ENCODE measurements at regions not wholly inside any gene's neighbourhood (a gene's known extent, or its start where the extent isn't known, plus 50 kb on each side); places are given as distances from the start of the nearest gene placed in this dataset.

DNA sequence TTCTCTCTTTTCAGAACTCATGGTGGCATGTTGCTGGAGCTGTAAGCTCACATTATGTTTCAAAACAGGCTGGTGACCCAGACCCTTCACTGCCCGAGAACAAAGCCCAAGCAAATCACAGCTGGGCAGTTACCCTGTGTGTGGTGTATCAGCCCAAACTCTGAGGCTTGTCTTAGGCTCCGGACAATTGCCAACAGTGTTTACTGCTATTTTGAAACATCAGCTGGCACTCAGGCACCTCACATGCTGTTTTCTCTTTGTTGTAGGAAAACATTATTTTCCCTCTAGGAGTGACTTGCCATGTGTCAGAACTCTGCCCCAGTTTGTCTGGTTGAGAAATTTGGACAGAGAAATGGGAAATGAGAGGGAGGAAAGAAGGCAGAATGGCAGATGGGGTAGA is 237.6 kb upstream of the APCDD1 start:
- TF ChIP-seq, protein P1, sequence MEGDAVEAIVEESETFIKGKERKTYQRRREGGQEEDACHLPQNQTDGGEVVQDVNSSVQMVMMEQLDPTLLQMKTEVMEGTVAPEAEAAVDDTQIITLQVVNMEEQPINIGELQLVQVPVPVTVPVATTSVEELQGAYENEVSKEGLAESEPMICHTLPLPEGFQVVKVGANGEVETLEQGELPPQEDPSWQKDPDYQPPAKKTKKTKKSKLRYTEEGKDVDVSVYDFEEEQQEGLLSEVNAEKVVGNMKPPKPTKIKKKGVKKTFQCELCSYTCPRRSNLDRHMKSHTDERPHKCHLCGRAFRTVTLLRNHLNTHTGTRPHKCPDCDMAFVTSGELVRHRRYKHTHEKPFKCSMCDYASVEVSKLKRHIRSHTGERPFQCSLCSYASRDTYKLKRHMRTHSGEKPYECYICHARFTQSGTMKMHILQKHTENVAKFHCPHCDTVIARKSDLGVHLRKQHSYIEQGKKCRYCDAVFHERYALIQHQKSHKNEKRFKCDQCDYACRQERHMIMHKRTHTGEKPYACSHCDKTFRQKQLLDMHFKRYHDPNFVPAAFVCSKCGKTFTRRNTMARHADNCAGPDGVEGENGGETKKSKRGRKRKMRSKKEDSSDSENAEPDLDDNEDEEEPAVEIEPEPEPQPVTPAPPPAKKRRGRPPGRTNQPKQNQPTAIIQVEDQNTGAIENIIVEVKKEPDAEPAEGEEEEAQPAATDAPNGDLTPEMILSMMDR (IDR thresholded peaks at IDR 0.05; ENCODE audit: insufficient read depth, low read length) = no peak
- TF ChIP-seq, protein P2, sequence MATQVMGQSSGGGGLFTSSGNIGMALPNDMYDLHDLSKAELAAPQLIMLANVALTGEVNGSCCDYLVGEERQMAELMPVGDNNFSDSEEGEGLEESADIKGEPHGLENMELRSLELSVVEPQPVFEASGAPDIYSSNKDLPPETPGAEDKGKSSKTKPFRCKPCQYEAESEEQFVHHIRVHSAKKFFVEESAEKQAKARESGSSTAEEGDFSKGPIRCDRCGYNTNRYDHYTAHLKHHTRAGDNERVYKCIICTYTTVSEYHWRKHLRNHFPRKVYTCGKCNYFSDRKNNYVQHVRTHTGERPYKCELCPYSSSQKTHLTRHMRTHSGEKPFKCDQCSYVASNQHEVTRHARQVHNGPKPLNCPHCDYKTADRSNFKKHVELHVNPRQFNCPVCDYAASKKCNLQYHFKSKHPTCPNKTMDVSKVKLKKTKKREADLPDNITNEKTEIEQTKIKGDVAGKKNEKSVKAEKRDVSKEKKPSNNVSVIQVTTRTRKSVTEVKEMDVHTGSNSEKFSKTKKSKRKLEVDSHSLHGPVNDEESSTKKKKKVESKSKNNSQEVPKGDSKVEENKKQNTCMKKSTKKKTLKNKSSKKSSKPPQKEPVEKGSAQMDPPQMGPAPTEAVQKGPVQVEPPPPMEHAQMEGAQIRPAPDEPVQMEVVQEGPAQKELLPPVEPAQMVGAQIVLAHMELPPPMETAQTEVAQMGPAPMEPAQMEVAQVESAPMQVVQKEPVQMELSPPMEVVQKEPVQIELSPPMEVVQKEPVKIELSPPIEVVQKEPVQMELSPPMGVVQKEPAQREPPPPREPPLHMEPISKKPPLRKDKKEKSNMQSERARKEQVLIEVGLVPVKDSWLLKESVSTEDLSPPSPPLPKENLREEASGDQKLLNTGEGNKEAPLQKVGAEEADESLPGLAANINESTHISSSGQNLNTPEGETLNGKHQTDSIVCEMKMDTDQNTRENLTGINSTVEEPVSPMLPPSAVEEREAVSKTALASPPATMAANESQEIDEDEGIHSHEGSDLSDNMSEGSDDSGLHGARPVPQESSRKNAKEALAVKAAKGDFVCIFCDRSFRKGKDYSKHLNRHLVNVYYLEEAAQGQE (IDR thresholded peaks at IDR 0.05; ENCODE audit: insufficient replicate concordance, low read depth) = no peak
- TF ChIP-seq POLR2AphosphoS5 (IDR thresholded peaks at IDR 0.05; ENCODE audit: low read depth) (no peak), GABPA (IDR thresholded peaks at IDR 0.05; ENCODE audit: low read depth) (no peak), SPI1 (IDR thresholded peaks at IDR 0.05; ENCODE audit: borderline replicate concordance, low read depth) (no peak)

Data from HL-60 (cell line).